Gastroesophageal sphincter (tissue), 3 donors: ENCODE measurements at regions not wholly inside any gene's neighbourhood (a gene's known extent, or its start where the extent isn't known, plus 50 kb on each side); places are given as distances from the start of the nearest gene placed in this dataset.

Experiments
- CTCF ChIP-seq, 4 experiments: fragments of 200-600 bp in 2 of 4; fragments of 450-650 bp in 2 of 4; sonication (generic) in 1 of 4; IDR thresholded peaks; one replicate each; pipeline ENCODE4 v1.5.1; 2017 to 2019; ENCODE audit warnings: antibody characterized with exemption in 4 of 4, mild to moderate bottlenecking in 2 of 4, moderate library complexity in 2 of 4
- EP300 ChIP-seq: sonication (generic); formaldehyde crosslinking; IDR thresholded peaks from one replicate; pipeline ENCODE4 v1.6.1; 2017; ENCODE audit warnings: antibody characterized with exemption, mild to moderate bottlenecking
- POLR2A ChIP-seq, 2 donors: fragments of 450-650 bp; IDR thresholded peaks; one replicate each; pipeline ENCODE4 v1.6.1; 2017; ENCODE audit warnings: antibody characterized with exemption in 2 of 2, mild to moderate bottlenecking in 2 of 2, moderate library complexity in 1 of 2
- POLR2AphosphoS5 ChIP-seq: sonication (generic); formaldehyde crosslinking; IDR thresholded peaks from one replicate; pipeline ENCODE4 v1.6.1; 2017; ENCODE audit warnings: antibody characterized with exemption

- no peak for TF ChIP-seq CTCF (IDR thresholded peaks at IDR 0.05)
- TF ChIP-seq EP300, result no peak
- no peak for TF ChIP-seq POLR2A (IDR thresholded peaks at IDR 0.05)
- no peak for TF ChIP-seq POLR2AphosphoS5
Observed at GRCh38 chr12:47610686-47611252, 95.1 kb downstream of the RPAP3 start.
